Stimulated activated CD8-positive, alpha-beta memory T cell treated with anti-CD3 and anti-CD28 coated beads, Interleukin-7, amount 100 ng/mL, for 4 hours (primary cell): ENCODE measurements at regions not wholly inside any gene's neighbourhood (a gene's known extent, or its start where the extent isn't known, plus 50 kb on each side); places are given as distances from the start of the nearest gene placed in this dataset.
"Not testable (repeated sequence)": the region's sequence is repeated elsewhere in the genome, so short reads cannot be mapped to it uniquely, and the experiment has no call there.

Experiments used
- DNase-seq, 2 donors: peaks; one replicate each; pipeline ENCODE4 v3.0.0-alpha.2; 2020; ENCODE audit warnings: low read depth in 2 of 2

- DNase-seq = no peak
Measured at GRCh38 chr6:170198298-170198697, 92.6 kb downstream of the DLL1 start.

GRCh38 chr6:170193326-170193821 lies 97.5 kb downstream of the DLL1 start:
- no peak for DNase-seq

DNA sequence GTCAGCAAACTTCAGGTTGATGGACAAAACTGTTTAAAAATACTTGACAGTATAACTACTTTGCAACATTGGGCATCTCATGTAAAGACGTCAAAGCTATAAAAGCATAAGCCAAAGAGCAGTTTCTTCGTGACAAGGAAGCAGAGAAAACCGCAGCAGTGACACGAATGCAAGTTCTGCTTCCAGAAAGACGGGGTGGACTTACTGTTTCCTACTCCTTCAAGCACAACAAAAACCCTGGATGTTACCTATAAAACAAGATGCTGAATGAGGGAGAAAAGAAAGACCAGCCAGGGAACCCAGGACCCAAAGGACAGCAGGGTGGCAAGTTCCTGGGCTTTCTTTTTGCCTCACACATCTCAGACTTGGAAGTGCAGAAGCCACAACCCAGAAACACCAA lies 98.0 kb downstream of the DLL1 start:
- DNase-seq = no peak

DNA sequence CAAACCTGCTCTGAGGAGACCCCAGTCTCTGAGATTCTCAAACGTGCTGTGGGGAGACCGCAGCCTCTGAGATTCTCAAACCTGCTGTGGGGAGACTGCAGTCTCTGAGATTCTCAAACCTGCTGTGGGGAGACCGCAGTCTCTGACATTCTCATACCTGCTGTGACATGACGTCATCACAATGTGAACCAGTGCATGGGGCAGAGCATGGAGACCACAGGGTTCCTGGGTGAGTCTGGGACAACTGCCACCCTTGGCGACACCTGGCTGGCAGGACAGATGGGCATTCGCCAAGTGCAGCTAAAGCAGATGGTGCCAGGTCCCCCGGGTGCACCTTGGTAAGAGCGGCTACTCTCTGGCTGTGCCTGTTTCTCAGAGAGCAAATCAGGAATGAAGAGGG lies 98.8 kb downstream of the DLL1 start:
- DNase-seq = not testable (repeated sequence)

DNA sequence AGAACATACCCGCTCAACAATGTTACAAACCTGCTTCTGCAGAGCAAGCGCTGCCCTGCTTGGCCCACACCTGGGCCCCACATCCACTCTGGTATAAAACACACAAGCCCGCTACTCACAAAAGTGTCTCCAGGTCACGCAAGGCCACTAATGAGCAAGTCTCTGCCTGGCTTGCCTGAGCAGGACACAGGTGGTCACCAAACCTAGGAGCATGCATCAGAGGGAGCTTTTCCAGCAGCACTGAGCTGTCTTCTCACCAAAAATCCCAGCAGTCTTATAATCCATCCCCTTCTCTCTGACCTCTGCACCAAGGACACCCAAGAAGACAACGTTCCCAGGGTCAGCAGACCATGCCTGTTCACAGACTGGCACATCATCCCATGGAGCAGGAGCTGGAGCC lies 100.8 kb downstream of the DLL1 start:
- DNase-seq = no peak

DNA sequence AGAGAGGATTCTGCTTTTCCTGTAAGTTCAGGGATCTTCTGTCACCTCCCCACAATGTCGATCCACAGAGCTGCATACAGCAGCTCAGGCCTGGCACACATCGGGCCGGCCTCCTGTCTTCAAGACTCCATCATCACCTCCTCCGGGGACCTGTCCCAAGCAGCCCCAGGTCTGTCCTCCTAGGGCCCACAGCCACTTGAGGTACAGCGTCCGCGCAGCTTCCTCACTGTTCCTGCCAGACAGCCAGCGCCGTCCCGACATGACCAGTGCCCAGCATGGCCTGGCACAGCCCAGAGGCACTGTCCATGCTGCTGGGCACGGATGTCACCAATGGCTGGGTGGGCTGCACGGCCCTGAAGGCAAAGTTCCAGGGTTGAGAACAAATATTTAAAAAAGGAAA lies 101.6 kb downstream of the DLL1 start:
- no peak for DNase-seq

GRCh38 chr6:170188571-170189001 lies 102.3 kb downstream of the DLL1 start:
- no peak for DNase-seq

DNA sequence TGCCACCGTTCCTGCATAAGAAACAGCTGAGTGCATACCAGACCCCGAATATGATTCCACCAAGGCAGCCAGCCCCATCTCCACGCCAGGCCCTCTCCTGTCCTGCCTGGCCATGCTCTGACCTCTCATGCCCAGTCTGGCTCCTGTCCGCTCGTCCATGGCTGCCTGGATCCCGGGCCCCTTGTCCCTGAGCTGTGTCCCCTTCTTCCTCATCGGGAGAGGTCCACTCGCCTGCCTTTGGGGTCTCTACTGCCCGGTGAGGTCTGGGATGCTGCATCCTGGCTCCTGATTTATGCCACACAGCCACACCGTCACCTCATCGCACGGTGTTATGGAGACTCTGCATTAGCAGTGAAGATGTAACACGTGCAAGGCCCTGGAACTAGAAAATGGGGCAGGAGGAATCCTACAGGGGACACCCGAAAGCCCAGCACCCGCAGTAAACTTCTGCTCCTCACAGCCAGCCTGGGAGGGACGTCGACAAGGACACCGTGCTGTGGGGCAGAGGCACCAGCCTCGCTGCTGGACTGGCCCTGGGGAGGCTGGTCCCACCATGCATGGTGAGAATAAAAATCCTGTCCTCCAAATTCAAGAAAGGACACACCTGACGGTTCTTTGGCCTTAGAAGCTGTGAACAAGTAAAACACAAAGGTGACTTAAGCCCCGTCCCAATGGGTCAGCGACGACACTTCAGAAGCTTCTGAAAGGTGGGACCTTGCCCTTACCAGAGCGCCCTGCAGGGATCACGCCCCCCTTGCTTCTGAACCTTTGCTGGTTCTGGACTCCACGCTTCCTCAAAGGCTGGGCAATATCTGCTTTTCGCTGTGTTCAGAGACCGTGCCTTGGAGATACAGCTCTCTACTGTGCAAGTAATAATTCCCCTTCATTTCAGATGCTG lies 103.0 kb downstream of the DLL1 start:
- DNase-seq = no peak

DNA sequence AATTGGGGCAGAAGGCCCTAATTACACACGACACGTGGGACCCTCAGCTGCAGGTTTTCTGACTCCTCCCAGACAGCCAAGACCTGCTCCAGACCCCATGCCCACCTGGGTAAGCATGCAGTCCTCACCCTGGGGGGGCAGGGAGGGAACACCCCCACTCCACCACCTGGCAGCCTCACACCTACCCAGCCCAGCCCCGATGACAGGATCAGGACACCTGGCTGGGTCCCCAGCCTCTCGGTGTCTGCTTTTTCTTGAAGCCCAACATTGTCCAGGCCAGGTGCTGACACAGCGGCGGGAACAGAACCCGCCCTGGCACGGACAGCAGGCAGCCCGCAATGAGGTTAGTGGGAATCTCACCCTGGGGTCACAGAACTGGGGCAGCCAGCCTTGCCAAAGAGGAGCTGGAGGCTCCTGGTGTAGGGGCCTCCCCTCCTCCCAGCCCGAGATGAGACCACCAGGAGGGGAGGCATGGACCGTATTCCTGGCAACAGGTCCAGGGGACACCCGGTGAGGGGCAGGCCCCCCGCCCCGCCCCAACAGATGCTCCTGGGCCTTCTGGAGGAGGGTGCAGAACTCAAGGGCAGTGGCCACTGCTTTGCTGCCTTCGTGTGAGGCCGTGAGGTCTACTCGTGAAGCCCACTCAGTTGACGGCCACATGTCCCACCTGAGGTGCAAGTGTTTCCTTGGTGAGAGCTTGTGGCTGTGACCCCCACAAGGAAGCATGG lies 103.8 kb downstream of the DLL1 start:
- DNase-seq = no peak

DNA sequence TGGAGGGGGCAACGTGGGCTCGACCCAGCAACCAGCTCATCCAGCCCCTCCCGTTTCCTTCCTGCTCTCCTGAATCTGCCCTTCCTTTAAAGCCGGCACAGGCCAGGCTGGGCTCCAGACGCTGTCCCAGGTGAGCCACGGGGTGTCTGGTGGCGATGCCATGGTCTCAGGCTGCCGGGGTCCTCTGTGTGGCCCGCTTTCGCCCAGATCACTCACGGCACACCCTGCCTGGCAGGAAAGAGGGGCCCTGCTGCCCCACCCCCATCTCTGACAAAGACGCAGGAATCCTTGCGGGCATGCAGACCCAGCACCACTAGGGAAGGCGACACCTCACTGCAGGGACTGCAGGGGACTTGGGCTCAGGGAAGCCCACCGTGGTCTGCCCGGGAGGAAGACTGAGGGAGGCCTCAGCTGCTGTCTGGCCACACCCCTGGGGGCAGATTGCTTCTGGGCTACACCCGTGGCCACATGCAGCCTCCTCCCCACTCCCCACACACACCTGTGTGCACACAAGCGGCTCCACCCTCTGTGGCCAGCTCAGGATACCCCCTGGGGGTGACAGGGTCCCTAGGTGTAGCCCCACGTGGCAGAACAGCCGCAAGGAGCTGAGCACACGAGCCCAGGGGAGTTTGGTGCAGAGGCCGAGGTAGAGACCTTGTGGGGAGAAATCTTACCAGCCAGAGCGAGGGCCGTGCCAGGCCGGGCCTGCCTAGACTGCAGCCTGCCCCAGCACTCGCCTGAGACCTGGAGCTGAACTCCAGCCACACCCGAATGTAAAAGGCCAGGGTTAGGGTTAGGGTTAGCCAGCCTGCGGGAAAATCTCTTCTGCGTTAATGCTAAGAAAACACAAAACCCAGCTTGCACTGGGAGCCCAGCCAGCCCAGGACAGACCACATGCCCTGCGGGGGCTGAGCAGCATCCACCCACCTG lies 104.6 kb downstream of the DLL1 start:
- no peak for DNase-seq

- DNase-seq = no peak
Measured at GRCh38 chr6:170185175-170185978, 105.5 kb downstream of the DLL1 start.

DNA sequence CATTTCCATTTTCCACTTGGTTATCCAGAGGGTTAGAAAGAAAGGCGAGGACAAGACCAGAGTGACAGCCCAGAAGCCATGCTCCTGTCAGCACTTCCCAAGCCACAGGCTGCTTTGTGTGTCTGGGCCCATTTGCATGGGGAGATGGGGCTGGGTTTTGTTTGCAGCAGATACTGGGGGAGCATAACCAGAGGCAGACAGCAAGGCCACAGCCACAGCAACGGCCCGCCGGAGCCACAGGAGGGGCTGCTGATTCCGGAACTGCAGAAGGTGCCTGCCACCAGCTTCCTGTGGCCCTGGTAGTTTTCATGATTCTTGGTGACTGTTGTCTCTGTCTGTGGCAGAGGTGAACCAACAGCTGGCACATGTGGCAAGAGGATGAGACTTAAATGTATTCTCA lies 106.6 kb downstream of the DLL1 start:
- DNase-seq = no peak

DNA sequence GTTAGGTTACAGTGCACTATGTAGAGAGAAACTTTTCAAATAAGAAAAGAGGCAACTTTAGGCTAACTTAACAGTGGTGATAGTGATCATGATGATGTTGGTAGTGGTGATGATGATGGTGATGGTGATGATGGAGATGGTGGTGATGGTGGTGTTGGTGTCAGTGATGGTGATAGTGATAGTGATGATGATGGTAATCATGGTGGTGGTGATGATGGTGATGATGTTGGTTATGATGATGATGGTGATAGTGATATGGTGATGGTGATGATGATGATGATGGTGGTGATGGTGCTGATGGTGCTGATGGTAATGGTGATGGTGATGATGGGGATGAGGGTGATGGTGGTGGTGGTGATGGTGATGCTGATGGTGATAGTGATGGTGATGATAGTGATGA lies 107.4 kb downstream of the DLL1 start:
- no peak for DNase-seq

DNA sequence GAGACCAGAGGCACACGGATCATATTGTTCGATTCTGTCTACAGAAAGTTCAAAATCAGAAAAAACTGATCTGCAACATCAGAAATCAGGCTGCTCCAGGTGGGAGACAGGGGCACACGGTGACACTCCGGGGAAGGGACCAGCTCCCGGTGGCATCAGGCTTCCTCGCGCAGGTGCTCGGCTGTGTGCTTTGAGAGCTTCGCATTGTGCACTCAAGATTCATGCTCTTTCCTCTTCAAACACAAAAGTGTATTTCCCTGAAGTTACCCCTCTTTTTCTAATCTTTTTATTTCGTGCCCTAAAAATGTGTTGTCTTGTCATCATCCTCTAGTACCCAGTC lies 108.1 kb downstream of the DLL1 start:
- DNase-seq = no peak

- DNase-seq = no peak
Measured at GRCh38 chr6:170182093-170182780, 108.6 kb downstream of the DLL1 start.

DNA sequence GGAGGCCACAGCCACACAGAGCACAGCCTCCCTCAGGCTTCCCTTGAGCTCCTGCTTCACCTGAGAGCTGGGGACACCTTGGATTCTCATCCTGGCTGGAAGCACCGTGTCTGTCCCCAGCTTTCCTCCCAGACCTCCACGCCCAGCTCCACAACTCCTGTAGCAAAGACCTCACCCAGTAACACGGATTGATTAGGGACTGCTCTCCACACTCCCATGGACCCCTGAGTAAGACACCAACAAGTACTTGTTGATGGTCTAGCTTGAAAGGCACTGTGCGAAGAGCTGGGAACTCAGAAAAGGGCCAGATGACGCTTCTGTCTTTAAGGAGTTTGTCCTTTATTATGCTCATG lies 109.6 kb downstream of the DLL1 start:
- DNase-seq = no peak

DNA sequence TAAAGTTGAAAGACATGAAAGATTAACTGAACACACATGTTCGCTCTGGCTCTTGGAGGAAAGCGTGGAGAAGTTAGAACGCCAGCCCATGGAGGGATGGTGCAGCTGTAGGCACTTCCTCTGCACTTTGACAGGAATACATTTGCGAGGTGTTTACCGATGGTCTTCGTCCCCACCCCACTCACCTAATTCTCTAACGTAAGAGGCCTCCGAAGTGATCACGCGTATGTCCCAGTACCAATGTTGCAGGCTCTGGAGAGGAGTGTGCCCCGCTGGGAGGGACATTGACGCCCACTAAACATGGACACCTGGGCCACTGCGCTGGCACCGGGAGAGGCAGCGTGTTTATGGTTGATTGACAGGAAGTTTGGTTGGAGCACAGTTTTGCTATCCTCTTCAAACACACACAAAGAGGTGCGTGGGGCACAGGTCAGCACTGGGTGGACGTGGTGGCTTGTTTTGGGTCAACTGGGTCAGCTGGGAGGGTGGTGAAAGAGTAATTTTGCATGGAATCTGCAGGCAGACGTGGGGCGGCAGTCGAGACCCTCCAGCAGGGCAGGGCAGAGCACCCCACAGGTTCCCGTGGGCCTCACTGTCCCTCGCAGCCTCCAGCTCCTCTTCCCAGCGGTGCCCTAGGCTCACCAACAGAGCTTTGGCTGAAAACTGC lies 110.1 kb downstream of the DLL1 start:
- no peak for DNase-seq

GRCh38 chr6:170179616-170180324 lies 111.1 kb downstream of the DLL1 start:
- DNase-seq = no peak
